HAP-1 (cell line): ENCODE measurements at regions not wholly inside any gene's neighbourhood (a gene's known extent, or its start where the extent isn't known, plus 50 kb on each side); places are given as distances from the start of the nearest gene placed in this dataset.

Source experiments
- DNase-seq, 2 experiments: peaks; one replicate each; pipeline ENCODE4 v3.0.0-alpha.2; 2016 to 2020; ENCODE audit warnings: low spot score in 2 of 2
- H3K27me3 ChIP-seq: fragments of 250-450 bp; sonication (Bioruptor Pico); 2 replicates; pipeline ENCODE4 v1.5.1; 2020; ENCODE audit warnings: low read depth, mild to moderate bottlenecking, moderate library complexity
- H3K36me3 ChIP-seq: fragments of 250-450 bp; sonication (Bioruptor Pico); replicated peaks from 2 replicates; pipeline ENCODE4 v1.5.1; 2020; ENCODE audit warnings: mild to moderate bottlenecking
- H3K4me1 ChIP-seq: fragments of 250-450 bp; sonication (Bioruptor Pico); 2 replicates; pipeline ENCODE4 v1.5.1; 2020; ENCODE audit warnings: mild to moderate bottlenecking
- H3K4me3 ChIP-seq: fragments of 250-450 bp; sonication (Bioruptor Pico); 2 replicates; pipeline ENCODE4 v1.5.1; 2020; ENCODE audit warnings: mild to moderate bottlenecking, moderate library complexity
- H3K9me3 ChIP-seq: fragments of 250-450 bp; sonication (Bioruptor Pico); 2 replicates; pipeline ENCODE4 v1.5.1; 2020; ENCODE audit warnings: mild to moderate bottlenecking, moderate library complexity
- in situ Hi-C: fragments of 300-500 bp; cut with MboI; formaldehyde crosslinking; loops from 3 replicates; pipeline ENCODE4 v1.14.3; 2020; ENCODE audit warnings: low sequenced_read_pairs, inconsistent platforms, mixed read lengths

GRCh38 chr13:47843005-47843404 is 158.1 kb downstream of the SUCLA2 start:
- in situ Hi-C loops, result no loop called here
- DNase-seq, result no peak
- H3K36me3 ChIP-seq, result no peaks in the 10 kb centered on the region
- H3K4me3 ChIP-seq, result no peak overlapping the region
- H3K9me3 ChIP-seq, result no peaks in the 10 kb centered on the region
- H3K4me1 ChIP-seq, result no peaks in the 10 kb centered on the region
- no peaks in the 10 kb centered on the region for H3K27me3 ChIP-seq

DNA sequence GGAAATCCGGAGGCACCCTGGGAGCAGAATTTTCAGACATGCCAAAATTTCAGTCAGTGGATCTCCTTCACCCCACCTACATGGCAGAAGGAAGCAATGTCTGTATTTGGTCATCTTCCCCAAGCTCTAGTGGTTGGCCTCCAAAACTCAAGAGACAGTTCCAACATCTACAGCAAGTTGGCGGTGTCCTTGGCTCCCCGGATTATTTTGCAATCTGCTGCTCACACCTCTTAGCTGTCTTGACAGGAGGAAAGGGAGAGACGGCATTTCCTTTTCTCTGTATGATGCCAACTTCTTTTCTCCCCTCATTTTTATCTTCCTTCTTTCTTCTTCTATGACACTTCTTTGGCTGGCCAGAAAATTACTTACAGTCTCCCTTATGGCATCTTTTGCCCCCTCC is 159.9 kb downstream of the SUCLA2 start:
- in situ Hi-C loops, result no loop called here
- H3K9me3 ChIP-seq, result no peaks in the 10 kb centered on the region
- H3K4me1 ChIP-seq, result no peaks in the 10 kb centered on the region
- H3K4me3 ChIP-seq, result no peak overlapping the region
- H3K36me3 ChIP-seq, result no peaks in the 10 kb centered on the region
- no peaks in the 10 kb centered on the region for H3K27me3 ChIP-seq
- DNase-seq, result no peak

- in situ Hi-C loops, result no loop called here
These were observed 163.2 kb downstream of the SUCLA2 start for GRCh38 chr13:47837906-47838305.

DNA sequence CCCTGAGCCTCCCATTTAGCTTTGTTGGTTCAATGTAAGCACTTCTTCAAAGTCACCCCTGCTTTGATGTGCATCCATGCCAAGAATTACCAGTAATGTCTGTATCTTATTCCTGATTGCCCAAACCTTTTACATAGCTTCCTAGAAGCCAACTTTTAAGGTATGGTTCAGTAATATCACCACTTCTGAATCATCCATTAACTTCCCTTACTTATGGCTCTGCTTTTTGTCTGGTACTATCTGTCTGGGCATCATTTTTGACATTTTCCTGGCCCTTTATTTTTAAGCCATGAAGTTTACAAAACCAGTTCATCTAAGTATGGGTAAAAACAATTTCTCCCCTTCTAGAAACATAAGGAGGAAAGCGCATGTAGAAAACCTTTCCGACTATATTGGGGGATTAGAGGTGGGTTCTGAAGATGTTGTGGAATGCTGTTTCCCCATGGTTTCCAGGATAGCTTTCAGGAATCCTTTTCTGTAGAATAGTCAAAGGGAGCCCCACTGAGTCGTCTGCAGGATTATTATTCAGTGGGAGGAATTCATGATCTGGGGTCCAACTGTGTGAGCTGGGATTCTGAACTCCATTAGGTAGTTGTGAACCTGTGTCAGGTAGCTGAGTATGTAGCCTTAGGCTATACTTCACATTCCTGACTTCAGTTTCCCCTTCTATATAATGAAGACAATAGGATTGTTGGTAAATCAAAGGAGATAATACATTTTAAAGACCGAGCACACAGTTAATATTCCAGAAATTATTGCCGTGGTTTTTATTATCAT is 163.8 kb downstream of the SUCLA2 start:
- no peaks in the 10 kb centered on the region for H3K4me1 ChIP-seq
- no peaks in the 10 kb centered on the region for H3K36me3 ChIP-seq
- no peaks in the 10 kb centered on the region for H3K9me3 ChIP-seq
- no peaks in the 10 kb centered on the region for H3K27me3 ChIP-seq
- no peak overlapping the region for H3K4me3 ChIP-seq
- in situ Hi-C loops, result no loop called here
- no peak for DNase-seq

More at GRCh38 chr13:47837906-47838305, 163.2 kb downstream of the SUCLA2 start:
- DNase-seq, result no peak
- H3K27me3 ChIP-seq, result no peaks in the 10 kb centered on the region
- H3K36me3 ChIP-seq, result no peaks in the 10 kb centered on the region
- H3K4me1 ChIP-seq, result no peaks in the 10 kb centered on the region
- H3K9me3 ChIP-seq, result no peaks in the 10 kb centered on the region
- no peak overlapping the region for H3K4me3 ChIP-seq

GRCh38 chr13:47835470-47836228 is 165.4 kb downstream of the SUCLA2 start:
- no peak overlapping the region for H3K4me3 ChIP-seq
- in situ Hi-C loops, result no loop called here
- no peaks in the 10 kb centered on the region for H3K27me3 ChIP-seq

DNA sequence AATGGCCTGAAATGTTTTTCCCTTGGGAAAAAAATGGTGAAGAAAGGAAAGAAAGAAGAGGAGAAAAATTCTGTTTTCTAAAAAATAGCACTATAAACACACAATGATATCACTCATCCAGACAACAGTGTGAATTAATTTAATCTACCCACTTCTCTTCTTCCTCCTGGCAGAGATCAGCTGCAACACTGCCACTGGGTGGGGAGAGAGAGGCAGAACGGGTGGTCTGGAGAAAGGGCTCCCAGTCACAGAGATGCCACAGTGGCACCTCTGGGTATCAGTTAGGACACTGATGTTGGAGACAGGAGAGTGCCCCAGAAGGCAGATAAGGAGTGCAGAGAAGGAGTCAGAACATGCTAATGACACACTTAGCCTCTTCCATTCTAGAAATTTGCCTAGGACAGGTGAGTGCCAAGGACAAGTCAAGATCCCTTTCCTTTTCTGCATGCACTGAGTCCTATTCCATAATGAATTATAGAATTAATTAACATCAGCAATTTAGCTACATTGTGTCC is 168.6 kb downstream of the SUCLA2 start:
- H3K4me1 ChIP-seq, result no peaks in the 10 kb centered on the region
- in situ Hi-C loops, result no loop called here
- no peaks in the 10 kb centered on the region for H3K9me3 ChIP-seq
- no peaks in the 10 kb centered on the region for H3K36me3 ChIP-seq
- no peak for DNase-seq
- no peaks in the 10 kb centered on the region for H3K27me3 ChIP-seq
- no peak overlapping the region for H3K4me3 ChIP-seq

More at GRCh38 chr13:47835470-47836228, 165.4 kb downstream of the SUCLA2 start:
- Histone ChIP-seq H3K9me3 (no peaks in the 10 kb centered on the region), H3K4me1 (no peaks in the 10 kb centered on the region), H3K36me3 (no peaks in the 10 kb centered on the region)
- DNase-seq, result no peak

- in situ Hi-C loops, result no loop called here
- no peaks in the 10 kb centered on the region for H3K36me3 ChIP-seq
- H3K4me3 ChIP-seq, result no peak overlapping the region
- no peaks in the 10 kb centered on the region for H3K9me3 ChIP-seq
- no peak for DNase-seq
- no peaks in the 10 kb centered on the region for H3K4me1 ChIP-seq
- H3K27me3 ChIP-seq, result no peaks in the 10 kb centered on the region
These were observed 169.8 kb downstream of the SUCLA2 start for GRCh38 chr13:47831265-47831664.

GRCh38 chr13:47829690-47830089 is 171.4 kb downstream of the SUCLA2 start:
- no peaks in the 10 kb centered on the region for H3K36me3 ChIP-seq
- in situ Hi-C loops, result no loop called here
- H3K4me3 ChIP-seq, result no peak overlapping the region
- no peaks in the 10 kb centered on the region for H3K9me3 ChIP-seq
- H3K4me1 ChIP-seq, result no peaks in the 10 kb centered on the region
- H3K27me3 ChIP-seq, result no peaks in the 10 kb centered on the region
- DNase-seq, result no peak

DNA sequence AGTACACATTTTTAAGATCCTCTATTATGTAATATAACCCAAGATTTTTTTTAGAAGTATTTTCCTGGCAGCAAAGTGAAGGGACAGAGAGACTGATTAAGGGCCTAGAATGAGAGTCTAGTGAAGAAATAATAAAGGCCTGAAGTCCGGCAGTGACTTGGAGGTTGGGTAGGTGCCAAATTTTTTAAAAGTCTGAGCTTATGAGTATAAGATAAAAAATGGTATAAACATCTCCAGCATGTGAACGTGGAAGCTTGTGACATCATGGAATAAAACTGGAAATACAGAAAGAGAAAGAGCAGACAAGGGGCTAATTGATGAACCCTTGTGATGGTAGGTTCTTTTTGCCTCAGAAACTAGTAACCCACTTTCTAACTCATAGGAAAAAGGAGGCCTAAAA is 174.6 kb downstream of the SUCLA2 start:
- Histone ChIP-seq H3K27me3 (no peaks in the 10 kb centered on the region), H3K4me1 (no peaks in the 10 kb centered on the region), H3K9me3 (no peaks in the 10 kb centered on the region; the same call in 1 of the 2 replicates), H3K4me3 (no peak overlapping the region), H3K36me3 (no peaks in the 10 kb centered on the region)
- in situ Hi-C loops, result no loop called here
- DNase-seq, result no peak

GRCh38 chr13:47822036-47822435 is 179.0 kb downstream of the SUCLA2 start:
- in situ Hi-C loops, result no loop called here
- DNase-seq, result no peak

GRCh38 chr13:47816831-47817230 is 184.2 kb downstream of the SUCLA2 start:
- no peaks in the 10 kb centered on the region for H3K36me3 ChIP-seq
- peaks cover 25% of the 10 kb centered on the region for H3K4me1 ChIP-seq
- no peaks in the 10 kb centered on the region for H3K9me3 ChIP-seq
- in situ Hi-C loops, result no loop called here
- peak; percentile 77 to 82 for DNase-seq
- no peaks in the 10 kb centered on the region for H3K27me3 ChIP-seq
- no peak overlapping the region for H3K4me3 ChIP-seq

More at GRCh38 chr13:47822036-47822435, 179.0 kb downstream of the SUCLA2 start:
- no peak overlapping the region for H3K4me3 ChIP-seq
- no peaks in the 10 kb centered on the region; the same call in 1 of the 2 replicates for H3K9me3 ChIP-seq
- peaks cover 7% of the 10 kb centered on the region for H3K4me1 ChIP-seq
- no peaks in the 10 kb centered on the region for H3K36me3 ChIP-seq
- no peaks in the 10 kb centered on the region for H3K27me3 ChIP-seq

- no peaks in the 10 kb centered on the region for H3K27me3 ChIP-seq
- DNase-seq, result peak in 1 of 2 experiments; percentile 67
- H3K36me3 ChIP-seq, result no peaks in the 10 kb centered on the region
- no peaks in the 10 kb centered on the region for H3K9me3 ChIP-seq
- in situ Hi-C loops, result no loop called here
- no peak overlapping the region for H3K4me3 ChIP-seq
- peaks cover 25% of the 10 kb centered on the region for H3K4me1 ChIP-seq
These were observed 187.4 kb downstream of the SUCLA2 start for GRCh38 chr13:47813718-47814117.

DNA sequence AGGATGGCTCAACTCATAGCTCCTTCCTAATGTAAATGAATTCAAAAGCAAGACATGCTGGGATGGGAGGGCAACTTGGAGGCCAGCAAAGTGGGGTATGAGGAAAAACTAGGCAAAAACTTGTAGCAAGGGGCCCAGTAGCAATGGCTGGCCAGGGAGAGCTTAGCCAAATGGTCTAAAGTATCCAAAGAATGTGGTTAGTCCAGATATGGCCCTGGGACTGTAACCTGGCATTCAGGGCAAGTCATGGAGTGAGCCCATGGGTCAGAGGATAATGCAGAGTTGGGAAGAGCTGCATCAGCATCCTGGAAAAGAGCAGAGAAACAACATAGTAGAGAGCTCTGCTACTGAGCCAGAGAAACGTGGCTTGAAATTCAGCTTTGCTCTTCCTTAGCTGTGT is 191.7 kb downstream of the SUCLA2 start:
- DNase-seq, result no peak
- in situ Hi-C loops, result no loop called here
- Histone ChIP-seq H3K4me1 (peaks cover 10% of the 10 kb centered on the region), H3K4me3 (no peak overlapping the region), H3K27me3 (no peaks in the 10 kb centered on the region), H3K9me3 (no peaks in the 10 kb centered on the region), H3K36me3 (no peaks in the 10 kb centered on the region)

GRCh38 chr13:47803131-47803530 is 197.9 kb downstream of the SUCLA2 start:
- H3K4me1 ChIP-seq, result no peaks in the 10 kb centered on the region
- DNase-seq, result no peak
- in situ Hi-C loops, result no loop called here
- no peaks in the 10 kb centered on the region for H3K9me3 ChIP-seq
- H3K27me3 ChIP-seq, result no peaks in the 10 kb centered on the region
- H3K4me3 ChIP-seq, result no peak overlapping the region
- no peaks in the 10 kb centered on the region for H3K36me3 ChIP-seq
